WI38 (cell line): ENCODE measurements at regions not wholly inside any gene's neighbourhood (a gene's known extent, or its start where the extent isn't known, plus 50 kb on each side); places are given as distances from the start of the nearest gene placed in this dataset.

Experiments used
- H3K4me3 ChIP-seq: 2 replicates; pipeline ENCODE4 v1.5.1; 2011; ENCODE audit warnings: low read depth, mild to moderate bottlenecking, control low read depth, low read length
- CTCF ChIP-seq: IDR thresholded peaks from 2 replicates; pipeline ENCODE4 v1.5.1; 2012; ENCODE audit warnings: low read depth, mild to moderate bottlenecking, control low read depth, low read length

- H3K4me3 ChIP-seq: no peak overlapping the region
- TF ChIP-seq CTCF: no peak
Measured at GRCh38 chr3:107949394-107949970, 141.3 kb downstream of the CD47 start.

- H3K4me3 ChIP-seq: no peak overlapping the region
- TF ChIP-seq CTCF: no peak
Measured at GRCh38 chr3:107947203-107947602, 143.6 kb downstream of the CD47 start.

- no peak for TF ChIP-seq CTCF
- no peak overlapping the region for H3K4me3 ChIP-seq
Measured at GRCh38 chr3:107946700-107947099, 144.1 kb downstream of the CD47 start.

- no peak for TF ChIP-seq CTCF
- no peak overlapping the region for H3K4me3 ChIP-seq
Measured at GRCh38 chr3:107945417-107946094, 145.3 kb downstream of the CD47 start.

GRCh38 chr3:107943786-107944523 is 146.9 kb downstream of the CD47 start:
- H3K4me3 ChIP-seq: no peak overlapping the region
- no peak for TF ChIP-seq CTCF

GRCh38 chr3:107942951-107943749 is 147.7 kb downstream of the CD47 start:
- TF ChIP-seq CTCF: no peak

GRCh38 chr3:107942244-107942643 is 148.6 kb downstream of the CD47 start:
- no peak overlapping the region for H3K4me3 ChIP-seq
- TF ChIP-seq CTCF: no peak

More at GRCh38 chr3:107942951-107943749, 147.7 kb downstream of the CD47 start:
- H3K4me3 ChIP-seq: no peak overlapping the region
